Liver (tissue), 8 donors: ENCODE measurements at regions not wholly inside any gene's neighbourhood (a gene's known extent, or its start where the extent isn't known, plus 50 kb on each side); places are given as distances from the start of the nearest gene placed in this dataset.
A peak's percentile ranks its signal among the peaks of the same experiment; 100 is the strongest.

ENCODE experiments used
- DNase-seq: peaks from one replicate; pipeline ENCODE4 v3.0.0-alpha.2; 2017; ENCODE audit warnings: low spot score
- H3K27ac ChIP-seq, 2 donors: one replicate each; pipeline ENCODE4 v1.7.0; 2013; ENCODE audit warnings: inconsistent platforms in 2 of 2, low read length in 2 of 2, control low read depth in 1 of 2, low read depth in 1 of 2, mild to moderate bottlenecking in 1 of 2
- H3K27me3 ChIP-seq, 4 donors: one replicate each; pipeline versions ENCODE4 v1.6.1 to v1.7.0; 2013; ENCODE audit warnings: low read length in 3 of 4, inconsistent platforms in 1 of 4, mild to moderate bottlenecking in 1 of 4, moderate library complexity in 1 of 4; ENCODE audit not compliant: control insufficient read depth in 4 of 4, insufficient read depth in 4 of 4
- H3K36me3 ChIP-seq, 4 donors: one replicate each; pipeline versions ENCODE4 v1.6.1 to v1.7.0; 2013; ENCODE audit warnings: low read length in 3 of 4, mild to moderate bottlenecking in 3 of 4, low read depth in 1 of 4, moderate library complexity in 1 of 4; ENCODE audit not compliant: control insufficient read depth in 4 of 4, insufficient read depth in 3 of 4
- H3K4me1 ChIP-seq, 4 donors: one replicate each; pipeline versions ENCODE4 v1.6.1 to v1.7.0; 2013; ENCODE audit warnings: low read length in 3 of 4, mild to moderate bottlenecking in 3 of 4, moderate library complexity in 1 of 4; ENCODE audit not compliant: control insufficient read depth in 4 of 4, insufficient read depth in 4 of 4
- H3K4me3 ChIP-seq, 3 donors: one replicate each; pipeline versions ENCODE4 v1.6.1 to v1.7.0; 2013; ENCODE audit warnings: low read length in 3 of 3, control low read depth in 1 of 3, low read depth in 1 of 3, mild to moderate bottlenecking in 1 of 3
- H3K9ac ChIP-seq, 2 donors: one replicate each; pipeline ENCODE4 v1.7.0; 2013; ENCODE audit warnings: low read length in 2 of 2, mild to moderate bottlenecking in 2 of 2, moderate library complexity in 2 of 2, control low read depth in 1 of 2, low read depth in 1 of 2
- H3K9me3 ChIP-seq, 4 donors: one replicate each; pipeline versions ENCODE4 v1.6.1 to v1.7.0; 2013; ENCODE audit warnings: low read length in 3 of 4; ENCODE audit not compliant: control insufficient read depth in 4 of 4
- CTCF ChIP-seq: fragments of 150-350 bp; IDR thresholded peaks from 2 replicates; pipeline ENCODE4 v1.5.1; 2017; ENCODE audit warnings: improper control_type of control experiment, low read depth, low read length; ENCODE audit not compliant: missing input control
- EGR1 ChIP-seq, 2 donors: IDR thresholded peaks; 2 replicates each; pipeline ENCODE4 v1.6.1; 2016 to 2018; ENCODE audit warnings: antibody characterized with exemption in 2 of 2, low read depth in 2 of 2
- FOXA1 ChIP-seq: IDR thresholded peaks from 2 replicates; pipeline ENCODE4 v1.6.1; 2016; ENCODE audit warnings: antibody characterized with exemption
- FOXA2 ChIP-seq: IDR thresholded peaks from 2 replicates; pipeline ENCODE4 v1.6.1; 2016; ENCODE audit warnings: antibody characterized with exemption
- HNF4A ChIP-seq, 2 donors: conservative IDR thresholded peaks; 2 replicates each; pipeline ENCODE4 v1.6.1; 2016; ENCODE audit warnings: antibody characterized with exemption in 2 of 2, mild to moderate bottlenecking in 2 of 2
- HNF4G ChIP-seq: IDR thresholded peaks from 2 replicates; pipeline ENCODE4 v1.6.1; 2016; ENCODE audit warnings: antibody characterized with exemption
- NR2F2 ChIP-seq: IDR thresholded peaks from 2 replicates; pipeline ENCODE4 v1.6.1; 2016; ENCODE audit warnings: antibody characterized with exemption
- RAD21 ChIP-seq, 2 donors: IDR thresholded peaks; 2 replicates each; pipeline ENCODE4 v1.6.1; 2016; ENCODE audit warnings: antibody characterized with exemption in 2 of 2, mild to moderate bottlenecking in 2 of 2
- RXRA ChIP-seq, 2 donors: IDR thresholded peaks; 2 replicates each; pipeline ENCODE4 v1.6.1; 2017 to 2018; ENCODE audit warnings: antibody characterized with exemption in 2 of 2, mild to moderate bottlenecking in 1 of 2
- YY1 ChIP-seq: IDR thresholded peaks from 2 replicates; pipeline ENCODE4 v1.6.1; 2016; ENCODE audit warnings: antibody characterized with exemption, mild to moderate bottlenecking
- WGBS: extraction: QIAGEN DNeasy Blood & Tissue Kit; methylation state at CpG from one replicate; pipeline ENCODE4 v1.1.7; 2013; 5-methylcytosine and 5-hydroxymethylcytosine counted together
- TF ChIP-seq, protein P1 (sequence below): IDR thresholded peaks from 2 replicates; pipeline ENCODE4 v1.6.1; 2016; ENCODE audit warnings: antibody characterized with exemption
- TF ChIP-seq, protein P2 (sequence below): IDR thresholded peaks from 2 replicates; pipeline ENCODE4 v1.6.1; 2016; ENCODE audit warnings: antibody characterized with exemption, mild to moderate bottlenecking
- donor health status: healthy.
- donor health status: healthy.
- donor health status: healthy.
- donor health status: healthy.
- donor health status: healthy.

GRCh38 chr2:120622159-120622869 is 113.4 kb upstream of the GLI2 start:
- Histone ChIP-seq H3K27ac (no peak overlapping the region), H3K36me3 (no peaks in the 10 kb centered on the region), H3K4me3 (no peak overlapping the region), H3K9me3 (peaks cover 0 to 2% (median 0%) of the 10 kb centered on the region in 4 donors), H3K4me1 (no peaks in the 10 kb centered on the region), H3K9ac (no peak overlapping the region), H3K27me3 (no peaks in the 10 kb centered on the region)
- DNase-seq, result no peak
- TF ChIP-seq HNF4A (conservative IDR thresholded peaks at IDR 0.05), result no peak
- TF ChIP-seq FOXA2, result no peak
- TF ChIP-seq HNF4G, result no peak
- 91% methylated on average over 13 of the region's 13 CpGs for WGBS

GRCh38 chr2:120622886-120623753 is 112.5 kb upstream of the GLI2 start:
- no peak for TF ChIP-seq FOXA1
- TF ChIP-seq NR2F2, result no peak
- no peak overlapping the region for H3K9ac ChIP-seq
- 87% methylated on average over 21 of the region's 21 CpGs for WGBS
- no peaks in the 10 kb centered on the region for H3K27me3 ChIP-seq
- no peaks in the 10 kb centered on the region for H3K36me3 ChIP-seq
- no peak overlapping the region for H3K4me3 ChIP-seq
- peaks cover 0 to 2% (median under 1%) of the 10 kb centered on the region in 4 donors for H3K9me3 ChIP-seq
- no peak overlapping the region for H3K27ac ChIP-seq
- no peaks in the 10 kb centered on the region for H3K4me1 ChIP-seq
- no peak for DNase-seq

DNA sequence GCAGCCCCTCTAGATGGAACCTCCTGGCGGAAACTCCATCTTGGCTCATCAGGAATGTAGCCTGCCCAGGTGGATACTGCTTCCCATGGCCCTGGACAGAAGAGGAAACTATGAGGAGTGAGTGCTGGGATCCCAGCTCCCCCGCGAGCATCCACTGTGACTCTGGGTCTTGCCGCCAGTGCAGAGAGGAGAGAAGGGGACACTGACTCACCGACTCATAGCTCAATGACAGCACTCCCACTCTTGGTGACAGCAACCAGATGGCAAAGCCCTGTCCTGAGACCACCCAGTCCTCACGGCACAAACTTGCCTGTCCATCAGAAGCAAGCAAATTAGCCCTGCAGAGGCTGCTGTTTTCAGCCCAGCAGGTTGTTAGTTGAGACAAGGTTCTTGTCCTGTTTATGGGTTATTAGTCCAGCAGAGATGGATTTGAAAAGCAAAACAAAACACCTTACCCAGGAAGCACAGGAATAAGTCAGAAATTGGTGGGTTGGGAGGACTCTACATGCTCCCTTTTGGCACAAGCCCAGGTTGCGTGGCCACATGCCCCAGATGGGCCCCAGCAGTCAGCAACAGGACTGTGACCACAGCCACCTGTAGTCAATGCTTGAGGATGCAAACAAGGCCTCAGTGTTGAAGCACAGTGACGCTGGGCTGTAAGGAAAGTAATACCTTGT is 111.5 kb upstream of the GLI2 start:
- peaks cover 0 to 4% (median 2%) of the 10 kb centered on the region in 4 donors for H3K9me3 ChIP-seq
- no peaks in the 10 kb centered on the region for H3K4me1 ChIP-seq
- H3K27ac ChIP-seq, result no peak overlapping the region
- H3K27me3 ChIP-seq, result no peaks in the 10 kb centered on the region
- no peak for TF ChIP-seq NR2F2
- TF ChIP-seq, protein P1, sequence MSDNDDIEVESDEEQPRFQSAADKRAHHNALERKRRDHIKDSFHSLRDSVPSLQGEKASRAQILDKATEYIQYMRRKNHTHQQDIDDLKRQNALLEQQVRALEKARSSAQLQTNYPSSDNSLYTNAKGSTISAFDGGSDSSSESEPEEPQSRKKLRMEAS, result no peak
- TF ChIP-seq CTCF, result no peak
- TF ChIP-seq RAD21 (IDR thresholded peaks at IDR 0.05), result no peak
- TF ChIP-seq YY1, result no peak
- TF ChIP-seq FOXA1, result no peak
- TF ChIP-seq, protein P2, sequence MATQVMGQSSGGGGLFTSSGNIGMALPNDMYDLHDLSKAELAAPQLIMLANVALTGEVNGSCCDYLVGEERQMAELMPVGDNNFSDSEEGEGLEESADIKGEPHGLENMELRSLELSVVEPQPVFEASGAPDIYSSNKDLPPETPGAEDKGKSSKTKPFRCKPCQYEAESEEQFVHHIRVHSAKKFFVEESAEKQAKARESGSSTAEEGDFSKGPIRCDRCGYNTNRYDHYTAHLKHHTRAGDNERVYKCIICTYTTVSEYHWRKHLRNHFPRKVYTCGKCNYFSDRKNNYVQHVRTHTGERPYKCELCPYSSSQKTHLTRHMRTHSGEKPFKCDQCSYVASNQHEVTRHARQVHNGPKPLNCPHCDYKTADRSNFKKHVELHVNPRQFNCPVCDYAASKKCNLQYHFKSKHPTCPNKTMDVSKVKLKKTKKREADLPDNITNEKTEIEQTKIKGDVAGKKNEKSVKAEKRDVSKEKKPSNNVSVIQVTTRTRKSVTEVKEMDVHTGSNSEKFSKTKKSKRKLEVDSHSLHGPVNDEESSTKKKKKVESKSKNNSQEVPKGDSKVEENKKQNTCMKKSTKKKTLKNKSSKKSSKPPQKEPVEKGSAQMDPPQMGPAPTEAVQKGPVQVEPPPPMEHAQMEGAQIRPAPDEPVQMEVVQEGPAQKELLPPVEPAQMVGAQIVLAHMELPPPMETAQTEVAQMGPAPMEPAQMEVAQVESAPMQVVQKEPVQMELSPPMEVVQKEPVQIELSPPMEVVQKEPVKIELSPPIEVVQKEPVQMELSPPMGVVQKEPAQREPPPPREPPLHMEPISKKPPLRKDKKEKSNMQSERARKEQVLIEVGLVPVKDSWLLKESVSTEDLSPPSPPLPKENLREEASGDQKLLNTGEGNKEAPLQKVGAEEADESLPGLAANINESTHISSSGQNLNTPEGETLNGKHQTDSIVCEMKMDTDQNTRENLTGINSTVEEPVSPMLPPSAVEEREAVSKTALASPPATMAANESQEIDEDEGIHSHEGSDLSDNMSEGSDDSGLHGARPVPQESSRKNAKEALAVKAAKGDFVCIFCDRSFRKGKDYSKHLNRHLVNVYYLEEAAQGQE, result no peak
- no peak for TF ChIP-seq EGR1 (IDR thresholded peaks at IDR 0.05; ENCODE audit: low read depth in 2 of 2)
- TF ChIP-seq HNF4A (conservative IDR thresholded peaks at IDR 0.05), result no peak
- TF ChIP-seq RXRA (IDR thresholded peaks at IDR 0.05), result no peak
- peak; percentile 23 for DNase-seq
- WGBS, result 80% methylated on average over 8 of the region's 8 CpGs
- H3K9ac ChIP-seq, result no peak overlapping the region
- H3K36me3 ChIP-seq, result no peaks in the 10 kb centered on the region
- H3K4me3 ChIP-seq, result no peak overlapping the region
